ENCODE measurements at regions not wholly inside any gene's neighbourhood (a gene's known extent, or its start where the extent isn't known, plus 50 kb on each side); places are given as distances from the start of the nearest gene placed in this dataset.
"Not testable (repeated sequence)": the region's sequence is repeated elsewhere in the genome, so short reads cannot be mapped to it uniquely, and the experiment has no call there.

DNA sequence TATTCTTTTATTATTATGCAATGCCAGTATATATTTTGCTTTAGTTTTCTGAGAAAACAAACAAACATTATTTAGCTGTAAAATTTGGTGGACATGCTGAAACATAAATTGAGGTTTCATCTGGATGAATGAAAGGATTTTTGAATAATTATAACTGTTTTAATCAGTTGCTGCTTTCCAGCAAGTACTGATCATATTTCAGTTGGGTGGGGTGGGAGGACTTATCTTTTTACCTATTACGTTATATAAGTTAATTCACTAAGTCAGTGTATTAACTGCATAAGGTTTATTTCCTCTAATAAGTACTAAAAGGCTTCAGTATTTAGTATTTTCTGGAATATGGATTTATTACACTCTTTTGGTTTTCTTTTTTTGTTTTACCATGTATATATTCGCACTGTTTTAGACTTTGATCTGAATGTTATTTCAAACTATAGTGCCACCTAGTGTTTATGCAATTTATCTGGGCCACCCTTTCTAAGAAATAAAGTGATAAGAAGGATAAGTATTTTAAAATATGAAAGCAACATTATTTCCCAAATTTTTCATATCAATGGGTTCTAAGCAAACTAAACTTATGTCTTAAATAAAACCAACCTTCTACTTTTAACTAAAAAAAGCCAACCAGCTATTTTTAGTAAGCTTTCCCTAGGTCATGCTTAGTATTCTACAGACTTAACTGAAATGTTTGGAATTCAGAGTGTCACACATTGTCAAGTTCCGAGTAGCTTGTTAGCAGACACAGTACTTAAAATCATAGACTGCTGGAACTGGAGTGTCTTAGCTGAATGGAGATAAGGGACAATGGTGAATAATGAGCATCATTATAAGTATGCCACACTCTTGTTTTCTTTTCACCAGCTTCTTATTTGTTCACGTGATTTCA, 105.4 kb upstream of the MCHR2 start:
- DNase-seq (ENCODE audit: low read depth in 2 of 2): no peak

DNA sequence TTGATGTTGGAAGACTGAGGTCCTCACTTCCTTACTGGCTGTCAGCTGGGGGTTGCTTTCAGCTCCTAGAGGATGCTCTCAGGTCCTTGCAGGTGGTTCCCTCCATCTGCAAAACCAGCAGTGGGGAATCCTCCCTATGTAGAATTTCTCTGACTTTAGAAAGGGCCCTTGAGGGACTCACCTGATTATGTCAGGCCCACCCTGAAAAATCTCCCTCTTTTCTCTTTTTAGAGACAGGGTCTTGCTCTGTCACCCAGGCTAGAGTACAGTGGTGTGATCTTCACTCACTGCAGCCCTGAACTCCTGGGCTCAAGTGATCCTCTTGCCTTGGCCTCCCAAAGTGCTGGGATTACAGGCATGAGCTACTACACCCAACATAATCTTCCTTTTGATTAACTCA, 102.9 kb upstream of the MCHR2 start:
- DNase-seq (ENCODE audit: low read depth in 2 of 2): no peak

DNA sequence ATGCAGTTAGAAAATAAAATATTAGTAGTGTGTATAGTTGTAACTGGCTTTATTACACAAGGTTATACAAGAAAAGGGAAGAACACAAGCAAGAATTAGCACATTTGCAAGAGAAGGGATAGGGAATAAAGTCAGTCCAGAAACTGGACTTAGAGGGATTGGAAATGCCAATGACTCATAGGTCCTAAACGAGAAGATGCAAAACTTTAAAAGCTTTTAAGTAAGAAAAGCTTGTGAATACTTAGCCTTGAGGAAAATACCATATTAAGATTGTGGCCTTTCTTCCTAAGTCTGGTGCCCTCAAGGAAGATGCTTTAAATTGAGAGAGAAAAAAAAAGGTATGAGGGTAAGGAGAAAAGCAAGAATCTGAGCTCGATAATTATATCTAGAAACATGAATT, 102.3 kb upstream of the MCHR2 start:
- DNase-seq (ENCODE audit: low read depth in 2 of 2): no peak

- DNase-seq (ENCODE audit: low read depth in 2 of 2): no peak
Observed at GRCh38 chr6:100093405-100093804, 99.4 kb upstream of the MCHR2 start.

- DNase-seq (ENCODE audit: low read depth in 2 of 2): no peak
Observed at GRCh38 chr6:100088009-100088408, 94.0 kb upstream of the MCHR2 start.

DNA sequence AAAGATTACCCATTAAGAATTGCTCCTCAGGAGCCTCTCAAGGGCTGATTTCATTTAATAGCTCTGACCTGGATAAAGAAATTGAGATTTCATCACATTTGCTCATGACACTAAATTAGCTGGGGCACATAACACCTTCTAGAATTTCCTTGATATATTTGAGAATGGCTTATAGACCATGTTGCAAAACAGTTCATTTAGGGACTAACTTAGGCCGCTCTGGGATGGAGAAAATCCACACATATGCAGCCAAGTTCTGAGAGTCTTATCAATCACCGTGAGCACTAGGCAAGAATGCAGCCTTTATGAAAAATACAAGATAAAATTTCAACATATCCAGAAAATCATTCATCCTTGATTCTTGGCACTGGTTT, 91.0 kb upstream of the MCHR2 start:
- no peak for DNase-seq (ENCODE audit: low read depth in 2 of 2)

DNA sequence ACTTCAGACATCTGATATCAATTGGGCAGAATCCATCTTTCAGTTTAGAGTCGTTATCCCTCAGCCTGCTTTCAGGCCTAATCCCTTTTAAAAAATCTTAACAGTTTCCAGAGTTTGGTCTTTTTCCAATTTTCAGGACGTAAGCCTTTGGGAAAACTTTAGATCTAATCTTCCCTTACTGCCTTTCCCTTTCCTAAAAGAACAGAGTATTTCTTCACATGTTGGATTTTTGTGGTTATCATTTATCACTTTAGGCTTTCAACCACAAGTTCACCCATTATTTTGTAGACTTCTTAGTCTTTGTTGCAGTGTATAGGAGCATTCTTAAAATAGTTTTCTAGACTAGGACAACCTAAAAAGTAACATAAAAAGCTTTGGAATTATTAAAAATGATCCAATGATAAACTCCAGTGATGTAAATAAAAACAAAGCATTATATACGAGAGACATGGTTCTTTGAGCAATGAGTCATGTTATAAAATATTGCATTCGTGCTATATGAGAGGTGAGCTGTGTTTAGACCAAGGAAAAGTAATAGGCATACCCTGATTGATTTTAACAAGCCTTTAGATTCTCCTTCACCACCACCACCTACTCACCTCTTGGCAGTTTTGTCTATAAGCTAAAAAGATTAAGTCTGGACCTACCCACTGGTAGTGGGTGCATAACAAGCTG, 90.4 kb upstream of the MCHR2 start:
- DNase-seq (ENCODE audit: low read depth in 2 of 2): no peak

DNA sequence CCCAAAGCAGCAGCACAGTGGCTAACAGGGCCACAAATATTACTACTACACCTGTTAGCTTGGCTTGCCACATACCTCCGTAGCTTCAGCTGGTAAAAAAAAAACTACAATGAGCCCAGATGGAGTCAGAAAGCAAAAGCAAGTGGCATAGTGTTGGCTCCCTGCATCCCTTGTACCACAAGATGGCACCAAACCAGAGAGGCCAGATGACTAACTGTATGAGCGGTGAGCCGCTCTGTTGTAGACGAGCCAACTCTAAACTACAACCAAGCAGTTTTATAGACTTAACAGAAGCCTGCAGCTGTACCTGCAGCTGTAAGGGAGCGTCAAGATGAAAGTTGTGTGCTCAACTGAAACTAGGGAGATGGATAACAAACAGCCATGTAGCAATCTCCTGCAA, 84.5 kb upstream of the MCHR2 start:
- no peak for DNase-seq (ENCODE audit: low read depth in 2 of 2)

DNA sequence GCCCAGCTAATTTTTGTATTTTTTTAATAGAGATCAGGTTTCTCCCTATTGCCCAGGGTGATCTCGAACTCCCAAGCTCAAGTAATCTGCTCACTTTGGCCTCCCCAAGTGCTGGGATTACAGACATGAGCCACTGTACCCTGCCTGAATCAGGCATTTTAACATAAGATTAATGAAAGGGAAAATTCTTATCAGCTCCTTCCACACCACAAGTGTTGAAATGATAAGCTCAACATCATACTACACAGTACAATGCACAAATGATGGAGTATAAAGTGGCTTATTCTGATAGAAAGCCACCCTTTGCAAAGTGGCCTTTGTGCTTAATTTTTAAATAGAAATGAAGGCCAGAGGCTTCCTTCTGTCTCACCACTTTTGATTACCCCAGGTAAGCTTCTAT, 71.3 kb upstream of the MCHR2 start:
- no peak for DNase-seq (ENCODE audit: low read depth in 2 of 2)

GRCh38 chr6:100062621-100063020, 68.6 kb upstream of the MCHR2 start:
- DNase-seq (ENCODE audit: low read depth in 2 of 2): no peak

GRCh38 chr6:100057941-100058340, 63.9 kb upstream of the MCHR2 start:
- no peak for DNase-seq (ENCODE audit: low read depth in 2 of 2)

- DNase-seq (ENCODE audit: low read depth in 2 of 2): no peak
Observed at GRCh38 chr6:100050550-100050949, 56.5 kb upstream of the MCHR2 start.

DNA sequence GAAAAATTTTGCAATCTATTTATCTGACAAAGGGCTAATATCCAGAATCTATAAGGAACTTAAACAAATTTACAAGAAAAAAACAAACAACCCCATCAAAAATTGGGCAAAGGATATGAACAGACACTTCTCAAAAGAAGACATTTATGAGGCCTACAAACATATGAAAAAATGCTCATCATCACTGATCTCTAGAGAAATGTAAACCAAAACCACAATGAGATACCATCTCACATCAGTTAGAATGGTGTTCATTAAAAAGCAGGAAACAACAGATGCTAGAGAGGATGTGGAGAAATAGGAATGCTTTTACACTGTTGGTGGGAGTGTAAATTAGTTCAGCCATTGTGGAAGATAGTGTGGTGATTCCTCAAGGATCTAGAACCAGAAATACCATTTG, 49.9 kb upstream of the MCHR2 start:
- DNase-seq (ENCODE audit: low read depth in 2 of 2): not testable (repeated sequence)

Data from stimulated activated CD8-positive, alpha-beta memory T cell treated with anti-CD3 and anti-CD28 coated beads, Interleukin-7, amount 100 ng/mL, for 1 hour (primary cell).